Stimulated activated CD4-positive, alpha-beta T cell treated with anti-CD3 and anti-CD28 coated beads, Interleukin-12 subunit alpha, Interleukin-12 subunit beta, amount 100 ng/mL, for 4 hours (primary cell): ENCODE measurements at regions not wholly inside any gene's neighbourhood (a gene's known extent, or its start where the extent isn't known, plus 50 kb on each side); places are given as distances from the start of the nearest gene placed in this dataset.
"Not testable (repeated sequence)": the region's sequence is repeated elsewhere in the genome, so short reads cannot be mapped to it uniquely, and the experiment has no call there.

ENCODE experiments used
- DNase-seq: peaks from one replicate; pipeline ENCODE4 v3.0.0-alpha.2; 2020

DNA sequence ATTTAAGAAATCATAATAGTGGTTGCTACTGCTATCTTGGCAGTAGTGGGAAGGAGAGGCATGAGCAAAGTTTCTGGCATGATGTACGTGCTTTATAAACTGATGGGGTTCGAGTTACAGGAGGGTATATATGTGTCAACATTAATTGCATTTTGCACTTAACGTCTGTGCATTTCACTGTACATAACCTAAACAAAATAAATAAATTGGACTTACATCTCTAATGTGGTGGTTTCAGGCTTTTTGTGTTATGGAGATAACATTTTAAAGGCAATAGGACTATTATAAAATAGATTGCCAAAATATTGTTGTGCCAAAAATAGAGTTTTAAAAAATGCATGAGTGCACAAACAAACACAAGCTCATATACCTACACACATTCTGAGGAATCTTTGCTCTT is 1001.1 kb upstream of the GJE1 start:
- no peak for DNase-seq

DNA sequence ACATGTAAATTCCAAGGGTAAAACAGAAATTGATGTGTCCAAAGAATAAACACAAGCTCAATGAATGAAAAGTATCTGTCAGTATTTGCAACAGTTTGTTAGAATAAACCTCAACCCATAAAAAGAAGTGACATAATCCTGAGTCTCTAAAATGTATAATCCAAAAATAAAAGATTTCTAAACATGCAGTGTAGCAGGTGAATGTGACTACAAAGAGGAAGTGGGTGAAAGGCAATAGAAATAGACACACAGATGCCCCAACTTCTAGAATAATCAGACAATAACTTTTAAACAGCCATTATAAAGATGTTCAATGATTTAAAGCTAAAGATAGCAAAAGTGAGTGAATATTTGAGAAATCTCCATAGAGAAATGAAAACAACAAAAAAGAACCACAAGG is 1009.2 kb upstream of the GJE1 start:
- DNase-seq, result no peak

DNA sequence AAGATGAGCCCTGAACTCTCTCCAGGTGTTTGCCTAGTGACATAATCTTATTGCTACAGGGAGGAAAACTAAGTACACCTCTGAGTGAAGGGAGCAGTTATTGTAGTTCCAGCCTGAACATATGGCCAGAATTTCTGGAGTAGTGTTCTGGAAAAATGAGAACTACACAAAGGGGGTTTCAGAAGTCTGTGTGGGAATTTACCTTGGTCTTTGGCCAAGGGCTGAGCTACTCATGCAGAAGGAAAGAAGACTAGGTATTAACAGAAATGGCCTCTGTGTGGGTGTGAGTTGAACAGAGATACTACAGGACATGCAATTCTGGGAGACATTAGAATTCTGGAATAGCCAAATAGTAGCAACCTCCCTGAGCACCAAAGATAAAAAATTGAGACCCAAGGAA is 1009.7 kb upstream of the GJE1 start:
- DNase-seq, result no peak

DNA sequence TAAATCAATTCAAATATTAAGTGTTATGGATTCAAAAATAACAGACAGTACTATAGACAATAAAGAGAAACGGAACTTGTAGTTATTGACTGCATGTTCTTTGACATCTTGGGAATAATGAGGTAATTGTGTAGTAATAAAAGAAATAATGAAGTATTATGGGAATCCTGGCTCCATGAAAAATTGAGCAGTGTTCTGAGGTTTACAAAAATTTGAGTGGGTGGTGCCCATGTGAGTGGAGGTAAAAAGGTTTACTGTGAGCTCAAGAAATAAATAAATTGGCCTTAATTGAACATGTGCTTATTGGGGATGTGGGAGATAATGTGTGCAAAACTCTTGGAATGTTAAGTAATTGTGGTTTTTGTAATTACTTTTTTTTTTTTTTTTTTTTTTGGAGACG is 1013.7 kb upstream of the GJE1 start:
- no peak for DNase-seq

DNA sequence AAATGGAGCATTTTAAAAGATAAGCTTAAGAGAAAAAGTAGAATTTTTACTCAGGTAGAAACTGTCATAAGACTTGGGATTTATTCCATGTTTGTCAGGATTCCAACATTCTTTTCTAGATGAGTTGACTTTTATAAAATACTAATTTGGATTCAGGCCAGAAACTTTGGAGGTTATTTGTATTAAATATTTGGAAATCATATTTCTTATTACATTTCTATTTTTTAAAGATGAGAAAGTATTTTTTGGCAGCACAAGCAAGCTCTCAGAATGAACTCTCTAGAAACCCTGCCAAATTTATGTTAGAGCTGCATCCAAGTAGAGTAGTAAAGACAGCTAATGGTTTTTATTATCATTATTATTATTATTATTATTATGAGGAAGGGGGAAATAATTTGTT is 1014.9 kb upstream of the GJE1 start:
- no peak for DNase-seq

DNA sequence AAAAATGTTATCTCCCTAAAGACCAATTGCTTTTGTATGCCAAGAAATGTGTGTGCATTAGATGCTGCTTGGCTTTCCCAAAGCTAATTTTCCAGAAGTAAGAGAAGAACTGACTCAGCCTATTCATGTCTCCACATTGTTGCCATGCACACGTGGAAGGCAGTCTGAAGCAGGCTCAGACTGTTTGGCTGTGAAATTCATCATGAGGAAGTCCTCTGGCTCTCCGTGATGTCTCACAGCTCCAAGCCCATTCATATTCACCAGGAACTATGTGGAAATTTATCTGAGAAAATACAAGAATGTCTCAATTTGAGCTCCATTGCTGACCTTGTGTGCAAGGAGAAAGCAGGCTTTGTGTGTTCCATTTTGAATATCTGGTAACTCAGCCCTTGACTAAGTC is 1022.2 kb upstream of the GJE1 start:
- DNase-seq, result no peak

DNA sequence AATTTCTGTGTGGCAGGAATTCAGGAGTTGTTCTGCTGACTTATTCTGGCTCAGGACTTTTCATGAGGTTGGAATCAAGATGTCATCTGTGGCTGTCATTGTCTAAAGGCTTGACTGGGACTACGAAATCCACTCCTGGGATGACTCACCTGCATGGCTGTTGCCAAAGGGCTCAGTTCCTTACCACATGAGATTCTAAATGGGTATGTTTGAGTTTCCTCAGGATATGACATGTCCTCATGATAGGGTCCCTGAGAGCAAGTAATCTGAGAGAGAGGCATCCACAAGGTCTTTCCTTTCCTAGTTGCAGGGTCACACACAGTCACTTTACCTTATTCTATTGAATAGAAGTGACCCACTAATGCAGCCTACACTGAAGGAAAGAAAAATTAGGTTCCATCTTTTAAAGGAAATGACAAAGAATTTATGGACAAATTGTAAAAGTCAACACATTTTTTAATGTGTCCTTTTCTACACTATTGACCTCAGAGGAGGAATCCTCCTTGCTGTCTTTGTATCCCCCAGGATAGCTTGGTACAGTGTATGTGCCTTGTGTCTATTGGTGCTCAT is 1025.0 kb upstream of the GJE1 start:
- no peak for DNase-seq

DNA sequence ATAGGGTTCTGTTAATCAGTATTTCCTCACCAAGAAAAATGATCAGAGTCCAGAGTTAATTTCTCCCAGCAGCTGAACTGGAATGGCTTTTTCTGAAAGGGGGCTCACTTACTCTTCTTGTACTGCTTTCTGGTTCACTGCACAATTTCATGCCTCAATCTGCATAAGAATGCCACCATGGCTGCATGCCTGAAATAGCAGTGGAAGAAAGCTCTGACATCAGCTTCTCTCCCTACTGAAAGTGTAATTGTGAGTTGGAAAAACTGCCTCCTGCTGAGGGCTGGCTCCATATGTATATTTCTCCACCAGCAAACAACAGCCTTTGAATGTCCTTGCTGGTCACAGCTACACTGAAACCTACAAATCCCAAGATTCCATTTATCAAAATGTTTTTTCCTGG is 1027.2 kb upstream of the GJE1 start:
- DNase-seq, result no peak

DNA sequence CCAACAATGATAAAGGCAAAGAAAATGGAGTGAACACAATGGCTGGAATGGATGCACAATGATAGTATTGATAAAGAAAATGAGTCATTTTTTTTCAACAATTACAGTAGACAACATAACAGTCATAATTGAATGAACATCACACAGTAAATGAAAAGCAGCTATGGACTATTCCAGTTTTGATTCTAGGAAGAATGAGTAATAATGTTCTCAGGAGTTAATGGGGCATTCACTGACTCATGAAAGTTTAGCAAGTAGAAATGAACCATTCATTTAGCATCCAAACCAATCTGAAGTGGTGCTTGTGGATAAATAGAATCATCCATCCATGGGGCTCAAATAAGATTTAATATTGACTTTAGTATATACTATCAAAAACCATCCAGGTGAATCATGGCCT is 1029.5 kb upstream of the GJE1 start:
- no peak for DNase-seq

DNA sequence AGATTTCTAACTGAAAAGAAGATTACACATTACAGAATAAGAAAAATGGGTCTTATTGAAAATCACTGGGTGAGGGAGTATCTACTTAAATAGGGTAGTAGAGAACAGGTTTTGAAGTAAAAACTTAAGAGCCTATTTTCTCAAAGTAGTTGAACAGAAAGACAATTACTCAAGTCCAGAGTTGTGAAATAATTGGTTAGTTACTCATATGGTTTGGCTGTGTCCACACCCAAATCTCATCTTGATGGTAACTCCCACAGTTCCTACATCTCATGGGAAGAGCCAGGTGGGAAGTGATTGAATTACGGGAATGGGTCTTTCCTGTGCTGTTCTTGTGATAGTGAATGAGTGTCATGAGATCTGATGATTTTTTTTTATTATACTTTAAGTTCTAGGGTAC is 1035.3 kb upstream of the GJE1 start:
- no peak for DNase-seq

DNA sequence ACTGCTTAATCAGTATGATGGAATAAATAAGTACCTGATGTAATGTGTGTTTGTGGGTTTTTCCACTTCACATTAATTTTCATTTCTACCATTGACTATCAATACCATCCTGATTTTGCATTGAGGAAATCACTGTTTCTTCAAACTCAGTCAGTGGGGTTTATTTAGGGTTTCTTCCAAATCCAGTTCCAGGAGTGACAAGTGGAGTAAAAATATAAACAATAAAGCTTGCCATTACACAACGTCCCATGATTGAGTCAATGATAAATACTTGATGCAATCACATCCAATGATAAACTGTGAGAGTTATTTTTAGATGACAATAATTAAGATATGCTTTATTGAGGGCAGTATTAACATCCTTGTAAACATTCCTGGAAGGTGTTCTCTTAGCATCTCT is 1037.4 kb upstream of the GJE1 start:
- no peak for DNase-seq

DNA sequence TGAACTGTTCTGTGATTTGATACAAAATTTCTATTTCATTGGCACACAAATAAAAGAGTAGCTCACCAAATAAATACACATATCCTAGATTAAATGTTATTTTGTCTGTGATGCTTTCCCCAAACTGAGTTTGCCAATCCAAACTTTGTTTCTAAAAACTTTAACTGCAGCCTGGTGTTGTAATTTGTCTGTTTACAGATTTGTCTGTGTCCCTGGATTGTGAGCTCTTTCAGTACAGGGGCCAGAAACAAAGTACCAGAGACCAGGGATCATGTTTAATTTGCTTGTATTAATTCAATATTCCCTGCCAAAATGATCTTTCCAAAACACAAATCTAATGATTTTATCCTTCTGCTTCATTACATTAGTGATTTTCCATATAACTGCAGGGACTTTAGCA is 1044.6 kb upstream of the GJE1 start:
- no peak for DNase-seq

DNA sequence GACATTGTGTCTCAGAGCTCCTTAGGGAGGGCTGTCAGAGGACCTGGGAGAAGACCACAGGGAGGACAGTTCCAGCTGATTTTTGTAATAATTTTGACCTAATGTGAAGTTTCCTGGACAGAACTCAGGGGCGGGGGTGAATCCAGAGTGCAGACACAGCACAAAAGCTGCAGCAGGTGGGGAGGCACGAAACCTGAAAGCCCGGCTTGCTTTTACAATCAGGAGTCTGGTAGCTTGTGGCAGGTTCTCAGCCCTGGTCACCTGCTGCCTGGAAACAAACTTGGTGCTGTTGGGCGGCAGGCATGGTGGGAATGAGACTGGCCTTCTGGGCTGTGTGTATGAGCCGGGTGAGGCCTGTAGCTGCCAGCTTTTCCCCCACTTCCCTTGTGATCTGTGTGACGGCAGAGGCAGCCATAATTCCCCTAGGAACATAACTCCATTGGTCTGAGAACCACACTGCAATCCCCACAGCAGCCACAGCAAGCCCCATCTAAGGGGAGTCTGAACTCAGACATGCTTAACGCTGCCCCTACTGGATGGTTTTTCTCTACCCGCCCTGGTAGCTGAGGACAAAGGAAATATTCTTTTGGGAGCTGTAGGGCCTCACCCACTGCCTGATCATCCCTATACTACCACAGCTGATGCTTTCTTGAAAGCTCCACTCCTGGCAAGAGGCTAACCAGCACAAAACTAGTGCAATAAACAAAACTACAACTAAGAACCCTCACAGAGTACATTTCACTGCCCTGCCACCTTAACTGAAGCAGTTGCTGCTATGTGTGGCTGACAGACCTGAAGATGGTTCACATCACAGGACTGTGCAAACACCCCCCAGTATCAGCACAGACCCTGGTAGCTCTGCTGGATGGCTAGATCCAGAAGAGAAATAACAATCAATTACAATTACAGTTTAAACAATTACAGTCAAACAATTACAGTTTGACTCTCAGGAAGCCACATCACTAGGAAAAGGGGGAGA is 1055.1 kb upstream of the GJE1 start:
- no peak for DNase-seq

DNA sequence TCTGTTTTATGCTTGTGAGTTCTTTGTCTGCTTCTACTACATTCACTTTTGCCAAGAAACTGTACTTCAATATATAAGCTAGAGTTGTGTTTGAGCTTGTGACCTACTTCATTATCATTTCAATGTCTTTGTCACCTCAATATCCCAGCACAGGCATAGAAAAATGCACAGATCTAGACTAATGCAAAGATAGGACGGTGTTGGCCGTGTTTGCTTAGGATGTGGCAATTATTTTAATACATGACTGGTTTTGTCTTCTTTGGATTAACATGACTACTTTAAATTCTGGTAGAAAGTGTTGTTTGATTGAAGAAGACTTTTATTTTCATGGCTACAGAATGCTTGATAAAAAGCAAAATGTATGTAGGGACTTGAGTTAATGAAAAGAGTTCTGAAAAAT is 1075.0 kb upstream of the GJE1 start:
- DNase-seq, result no peak

DNA sequence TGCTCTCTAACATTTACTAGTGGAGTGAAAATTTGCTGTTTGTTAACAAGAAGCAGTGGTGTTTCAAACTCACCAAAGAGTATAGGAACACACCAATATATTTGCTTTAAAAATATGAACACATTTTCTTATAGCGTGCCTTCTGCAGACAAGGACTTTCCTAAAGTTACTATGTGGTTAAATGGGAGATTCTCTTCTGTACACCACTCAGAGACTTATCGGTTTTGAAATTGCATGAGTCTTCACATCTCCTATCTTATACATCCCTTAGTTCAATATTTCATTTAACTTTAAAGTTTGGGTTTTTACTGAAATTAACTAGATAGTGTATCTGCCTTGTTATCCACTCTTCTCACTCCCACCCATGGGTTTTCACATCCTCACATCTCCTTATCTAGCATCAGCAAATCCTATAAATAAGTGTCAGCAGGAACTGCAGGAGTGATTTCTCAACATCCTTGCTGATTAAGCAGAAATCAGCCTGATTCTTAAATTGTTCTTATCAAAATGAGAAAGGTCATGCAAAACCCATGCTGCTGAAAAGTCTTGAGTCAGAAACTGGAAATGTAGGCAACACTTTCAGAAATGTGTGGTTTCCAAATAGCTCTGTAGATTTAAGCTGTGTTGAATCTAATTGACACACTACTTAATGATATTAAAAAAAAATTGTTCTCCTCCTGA is 1075.6 kb upstream of the GJE1 start:
- no peak for DNase-seq

DNA sequence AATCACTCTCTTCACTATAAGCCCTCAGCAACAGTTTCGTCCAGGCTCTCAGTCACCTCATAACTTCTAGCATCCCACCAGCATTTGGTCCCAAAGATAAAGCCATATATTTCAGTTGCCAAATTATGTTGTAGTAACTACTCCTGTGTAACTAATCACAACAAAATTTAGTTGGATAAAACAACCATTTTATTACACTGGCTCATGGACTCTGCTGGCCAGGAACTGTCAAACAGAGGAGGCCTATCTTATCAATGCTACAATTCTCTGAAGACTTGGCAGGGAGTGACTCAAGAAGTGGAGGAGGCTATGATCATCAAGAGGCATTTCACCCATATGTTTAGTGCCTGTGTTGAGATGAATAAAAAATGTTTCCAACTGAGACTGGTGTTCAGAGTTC is 1082.3 kb upstream of the GJE1 start:
- DNase-seq, result no peak

DNA sequence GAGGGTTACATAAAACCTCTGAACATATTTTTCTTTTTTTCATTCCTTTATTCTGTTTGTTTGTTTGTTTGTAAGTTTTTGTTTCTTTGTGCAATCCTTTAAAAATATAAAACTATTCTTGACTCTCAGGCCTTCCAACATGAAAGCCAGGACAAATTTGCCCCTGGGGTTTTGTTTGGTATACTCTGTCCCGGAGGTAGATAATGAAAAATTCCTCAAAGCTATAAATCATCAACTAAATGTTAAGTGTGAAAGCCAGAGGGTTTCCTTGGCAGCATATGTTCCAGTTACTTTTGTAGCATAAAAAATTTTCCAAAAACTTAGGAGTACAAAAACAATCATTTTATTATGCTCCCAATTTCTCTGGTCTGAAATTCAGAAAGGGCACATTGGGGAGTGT is 1084.3 kb upstream of the GJE1 start:
- no peak for DNase-seq

DNA sequence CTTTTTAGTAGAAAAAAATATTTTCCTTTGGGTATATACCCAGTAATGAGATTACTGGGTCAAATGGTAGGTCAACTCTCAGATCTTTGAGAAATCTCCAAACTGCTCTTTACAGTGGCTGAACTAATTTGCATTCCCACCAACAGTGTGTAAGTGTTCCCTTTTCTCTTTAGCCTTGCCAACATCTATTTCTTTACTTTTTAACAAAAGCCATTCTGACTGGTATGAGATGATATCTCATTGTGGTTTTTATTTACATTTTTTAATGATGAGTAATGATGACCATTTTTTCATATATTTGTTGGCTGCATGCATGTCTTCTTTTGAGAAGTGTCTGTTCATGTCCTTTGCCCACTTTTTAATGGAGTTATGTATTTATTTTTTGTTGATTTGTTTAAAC is 1086.2 kb upstream of the GJE1 start:
- DNase-seq, result not testable (repeated sequence)

DNA sequence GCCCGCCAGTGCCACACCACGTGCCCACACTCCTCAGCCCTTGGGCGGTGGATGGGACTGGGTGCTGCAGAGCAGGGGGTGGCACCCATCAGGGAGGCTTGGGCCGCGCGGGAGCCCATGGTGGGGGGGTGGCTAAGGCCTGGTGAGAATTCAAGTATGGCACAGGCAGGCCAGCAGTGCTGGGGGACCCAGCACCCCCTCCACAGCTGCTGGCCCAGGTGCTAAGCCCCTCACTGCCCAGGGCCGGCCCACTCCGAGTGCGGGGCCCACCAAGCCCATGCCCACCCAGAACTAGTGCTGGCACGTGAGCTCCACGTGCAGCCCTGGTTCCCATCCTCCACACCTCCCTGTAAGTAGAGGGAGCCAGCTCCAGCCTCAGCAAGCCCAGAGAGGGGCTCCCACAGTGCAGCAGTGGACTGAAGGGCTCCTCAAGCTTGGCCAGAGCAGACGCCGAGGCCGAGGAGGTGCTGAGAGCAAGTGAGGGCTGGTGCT is 1091.1 kb upstream of the GJE1 start:
- DNase-seq, result no peak

DNA sequence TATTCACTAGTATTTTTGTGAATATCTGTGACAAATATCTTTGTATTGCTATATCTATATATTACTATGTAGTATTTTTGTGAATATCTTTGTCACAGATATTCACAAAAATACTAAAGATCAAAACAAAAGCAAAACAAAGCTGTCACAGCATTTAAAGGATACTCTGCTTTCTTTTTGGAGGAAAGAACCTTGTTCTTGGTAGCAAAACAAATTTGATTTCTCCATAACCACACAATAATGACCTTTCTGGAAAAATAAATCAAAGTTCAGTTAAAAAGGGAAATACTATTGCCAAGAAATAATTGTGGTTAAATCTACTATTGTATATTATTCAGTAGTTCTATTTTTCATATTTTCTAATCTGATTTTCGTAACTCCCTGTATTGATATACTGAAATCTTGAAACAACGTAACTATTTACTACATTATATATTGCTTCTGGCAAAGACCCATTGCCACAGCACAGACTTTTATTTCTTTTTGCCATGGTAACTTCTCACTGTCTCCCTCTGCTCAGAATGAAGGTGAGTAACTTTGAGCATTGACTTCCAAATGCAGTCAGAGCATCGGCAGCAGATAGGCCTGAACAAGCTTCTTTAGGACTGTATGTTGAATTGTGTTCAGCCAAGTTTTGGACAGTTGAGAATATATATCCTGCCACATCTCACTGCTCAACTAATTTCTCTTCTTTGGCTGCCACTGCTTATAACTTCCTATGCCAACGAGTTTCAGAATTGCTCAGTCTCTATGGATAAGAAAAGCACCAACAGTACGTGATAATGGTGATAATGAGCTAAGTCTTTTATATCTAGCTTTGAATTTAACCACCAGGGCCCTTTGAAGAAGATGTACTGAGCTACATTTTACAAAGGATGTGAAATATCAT is 1097.2 kb upstream of the GJE1 start:
- DNase-seq, result no peak

DNA sequence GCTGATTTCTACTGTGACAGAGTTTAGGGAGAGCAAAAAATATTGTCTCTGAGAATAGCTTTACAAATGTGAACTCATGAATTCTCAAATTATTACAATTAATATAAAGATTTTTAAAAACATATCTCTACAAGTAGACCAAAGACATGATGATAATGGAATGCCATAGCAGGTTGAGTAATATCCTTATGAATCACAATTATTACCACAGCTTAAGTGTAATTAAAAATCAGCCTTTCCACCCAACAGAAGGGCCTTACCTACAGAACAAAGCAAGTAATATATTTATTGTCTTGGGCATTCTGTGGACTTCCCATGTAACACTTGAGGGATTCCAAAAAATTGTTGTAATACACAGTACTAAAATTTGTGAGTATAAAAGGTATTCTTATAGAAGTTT is 1099.6 kb upstream of the GJE1 start:
- no peak for DNase-seq

DNA sequence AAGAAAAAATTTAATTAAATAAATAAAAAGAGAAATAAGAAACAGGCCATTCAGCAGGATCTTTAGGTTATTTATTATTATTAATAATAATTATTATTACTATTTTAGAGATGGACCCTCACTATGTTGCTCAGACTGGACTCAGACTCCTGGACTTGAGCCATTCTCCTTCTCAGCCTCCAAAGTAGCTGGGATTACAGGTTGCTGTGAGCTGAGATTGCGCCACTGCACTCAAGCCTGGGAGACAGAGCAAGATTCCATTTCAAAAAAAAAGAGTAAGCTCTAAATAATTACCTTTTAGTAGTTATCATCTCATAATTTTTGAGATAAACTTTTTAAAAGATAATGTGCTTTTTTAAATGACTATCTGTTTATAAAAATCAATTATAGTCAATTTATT is 1102.8 kb upstream of the GJE1 start:
- no peak for DNase-seq

DNA sequence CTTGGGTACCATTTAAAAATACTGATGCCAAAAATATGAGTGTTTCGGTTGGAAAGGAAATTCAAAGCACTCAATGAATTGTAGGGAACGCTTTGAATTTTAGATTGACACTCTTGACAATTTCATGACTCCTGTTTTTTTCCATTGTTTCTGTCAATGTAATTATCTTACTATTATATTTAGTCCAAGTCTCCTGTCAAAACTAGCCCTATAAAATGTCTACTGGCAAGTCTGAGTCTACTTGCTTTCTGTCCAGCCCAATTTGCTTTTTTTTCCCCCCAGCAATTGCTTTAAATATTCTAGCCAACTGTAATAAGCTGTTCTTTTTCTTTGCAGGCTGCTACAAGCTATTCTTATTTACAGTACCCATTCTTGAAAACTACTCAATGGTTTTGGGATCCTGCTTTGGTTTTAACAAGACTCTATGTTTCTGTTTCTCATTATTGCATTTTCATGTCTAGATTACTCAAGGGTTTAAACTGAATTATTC is 1103.9 kb upstream of the GJE1 start:
- no peak for DNase-seq
